Activated naive CD8-positive, alpha-beta T cell treated with anti-CD3 and anti-CD28 coated beads for 36 hours (primary cell): ENCODE measurements at regions not wholly inside any gene's neighbourhood (a gene's known extent, or its start where the extent isn't known, plus 50 kb on each side); places are given as distances from the start of the nearest gene placed in this dataset.

Source experiments
- DNase-seq: peaks from one replicate; pipeline ENCODE4 v3.0.0; 2021
- H3K27ac Mint-ChIP-seq: one replicate; pipeline ENCODE4 v1.8.0; 2022; ENCODE audit warnings: mild to moderate bottlenecking, moderate library complexity, mixed read lengths
- H3K27me3 Mint-ChIP-seq: one replicate; pipeline ENCODE4 v1.8.0; 2022; ENCODE audit warnings: mild to moderate bottlenecking, mixed read lengths
- H3K36me3 Mint-ChIP-seq: one replicate; pipeline ENCODE4 v1.8.0; 2021; ENCODE audit warnings: mild to moderate bottlenecking, mixed read lengths
- H3K4me1 Mint-ChIP-seq: one replicate; pipeline ENCODE4 v1.8.0; 2021; ENCODE audit warnings: mixed read lengths
- H3K4me3 Mint-ChIP-seq: one replicate; pipeline ENCODE4 v1.8.0; 2022; ENCODE audit warnings: mild to moderate bottlenecking, moderate library complexity, mixed read lengths
- H3K9me3 Mint-ChIP-seq: one replicate; pipeline ENCODE4 v1.8.0; 2022; ENCODE audit warnings: mixed read lengths

- H3K27me3 Mint-ChIP-seq, result peaks cover 20% of the 10 kb centered on the region
These were observed 134.1 kb downstream of the OLFM1 start for GRCh38 chr9:135221576-135221950.

GRCh38 chr9:135221951-135222631 lies 134.6 kb downstream of the OLFM1 start:
- H3K4me3 Mint-ChIP-seq, result no peak overlapping the region
- no peak for DNase-seq
- H3K4me1 Mint-ChIP-seq, result no peaks in the 10 kb centered on the region
- H3K27me3 Mint-ChIP-seq, result peaks cover 18% of the 10 kb centered on the region
- no peaks in the 10 kb centered on the region for H3K36me3 Mint-ChIP-seq
- H3K9me3 Mint-ChIP-seq, result no peaks in the 10 kb centered on the region
- H3K27ac Mint-ChIP-seq, result no peak overlapping the region

More at GRCh38 chr9:135221576-135221950, 134.1 kb downstream of the OLFM1 start:
- no peaks in the 10 kb centered on the region for H3K4me1 Mint-ChIP-seq
- no peak overlapping the region for H3K27ac Mint-ChIP-seq
- DNase-seq, result no peak
- no peaks in the 10 kb centered on the region for H3K36me3 Mint-ChIP-seq
- H3K4me3 Mint-ChIP-seq, result no peak overlapping the region
- H3K9me3 Mint-ChIP-seq, result no peaks in the 10 kb centered on the region

- H3K4me3 Mint-ChIP-seq, result no peak overlapping the region
- H3K4me1 Mint-ChIP-seq, result no peaks in the 10 kb centered on the region
- H3K27me3 Mint-ChIP-seq, result peaks cover 11% of the 10 kb centered on the region
- H3K9me3 Mint-ChIP-seq, result no peaks in the 10 kb centered on the region
- no peak for DNase-seq
- H3K36me3 Mint-ChIP-seq, result no peaks in the 10 kb centered on the region
- no peak overlapping the region for H3K27ac Mint-ChIP-seq
These were observed 135.7 kb downstream of the OLFM1 start for GRCh38 chr9:135222881-135223760.

GRCh38 chr9:135223831-135224230 lies 136.4 kb downstream of the OLFM1 start:
- Mint-ChIP-seq H3K36me3 (no peaks in the 10 kb centered on the region), H3K27me3 (peaks cover 6% of the 10 kb centered on the region), H3K27ac (no peak overlapping the region)

GRCh38 chr9:135224286-135224877 lies 136.9 kb downstream of the OLFM1 start:
- no peaks in the 10 kb centered on the region for H3K9me3 Mint-ChIP-seq
- H3K27ac Mint-ChIP-seq, result no peak overlapping the region
- H3K27me3 Mint-ChIP-seq, result peaks cover 3% of the 10 kb centered on the region
- DNase-seq, result no peak
- no peak overlapping the region for H3K4me3 Mint-ChIP-seq
- H3K4me1 Mint-ChIP-seq, result no peaks in the 10 kb centered on the region
- H3K36me3 Mint-ChIP-seq, result no peaks in the 10 kb centered on the region

More at GRCh38 chr9:135223831-135224230, 136.4 kb downstream of the OLFM1 start:
- H3K4me1 Mint-ChIP-seq, result no peaks in the 10 kb centered on the region
- H3K4me3 Mint-ChIP-seq, result no peak overlapping the region
- H3K9me3 Mint-ChIP-seq, result no peaks in the 10 kb centered on the region
- DNase-seq, result no peak

- no peak for DNase-seq
- Mint-ChIP-seq H3K36me3 (no peaks in the 10 kb centered on the region), H3K27ac (no peak overlapping the region), H3K9me3 (no peaks in the 10 kb centered on the region), H3K4me3 (no peak overlapping the region), H3K4me1 (no peaks in the 10 kb centered on the region), H3K27me3 (peaks cover 2% of the 10 kb centered on the region)
These were observed 137.6 kb downstream of the OLFM1 start for GRCh38 chr9:135224921-135225541.

- Mint-ChIP-seq H3K9me3 (no peaks in the 10 kb centered on the region), H3K4me3 (no peak overlapping the region), H3K4me1 (no peaks in the 10 kb centered on the region), H3K27me3 (no peaks in the 10 kb centered on the region), H3K36me3 (no peaks in the 10 kb centered on the region), H3K27ac (no peak overlapping the region)
- no peak for DNase-seq
These were observed 138.3 kb downstream of the OLFM1 start for GRCh38 chr9:135225619-135226228.

- H3K9me3 Mint-ChIP-seq, result no peaks in the 10 kb centered on the region
These were observed 139.0 kb downstream of the OLFM1 start for GRCh38 chr9:135226369-135227050.

GRCh38 chr9:135227641-135228251 lies 140.3 kb downstream of the OLFM1 start:
- no peaks in the 10 kb centered on the region for H3K9me3 Mint-ChIP-seq
- H3K4me1 Mint-ChIP-seq, result no peaks in the 10 kb centered on the region
- DNase-seq, result no peak
- no peak overlapping the region for H3K27ac Mint-ChIP-seq
- H3K4me3 Mint-ChIP-seq, result no peak overlapping the region
- H3K27me3 Mint-ChIP-seq, result no peaks in the 10 kb centered on the region
- no peaks in the 10 kb centered on the region for H3K36me3 Mint-ChIP-seq

More at GRCh38 chr9:135226369-135227050, 139.0 kb downstream of the OLFM1 start:
- H3K36me3 Mint-ChIP-seq, result no peaks in the 10 kb centered on the region
- DNase-seq, result no peak
- H3K27me3 Mint-ChIP-seq, result no peaks in the 10 kb centered on the region
- no peaks in the 10 kb centered on the region for H3K4me1 Mint-ChIP-seq
- H3K4me3 Mint-ChIP-seq, result no peak overlapping the region
- H3K27ac Mint-ChIP-seq, result no peak overlapping the region

GRCh38 chr9:135228345-135228982 lies 141.0 kb downstream of the OLFM1 start:
- DNase-seq, result no peak
- no peak overlapping the region for H3K27ac Mint-ChIP-seq
- H3K36me3 Mint-ChIP-seq, result no peaks in the 10 kb centered on the region

GRCh38 chr9:135228983-135229625 lies 141.6 kb downstream of the OLFM1 start:
- H3K27me3 Mint-ChIP-seq, result peaks cover 3% of the 10 kb centered on the region
- no peak for DNase-seq
- H3K4me3 Mint-ChIP-seq, result no peak overlapping the region
- H3K4me1 Mint-ChIP-seq, result no peaks in the 10 kb centered on the region
- no peaks in the 10 kb centered on the region for H3K36me3 Mint-ChIP-seq
- no peak overlapping the region for H3K27ac Mint-ChIP-seq
- H3K9me3 Mint-ChIP-seq, result peaks cover 6% of the 10 kb centered on the region

More at GRCh38 chr9:135228345-135228982, 141.0 kb downstream of the OLFM1 start:
- H3K9me3 Mint-ChIP-seq, result peaks cover 3% of the 10 kb centered on the region
- H3K4me1 Mint-ChIP-seq, result no peaks in the 10 kb centered on the region
- no peaks in the 10 kb centered on the region for H3K27me3 Mint-ChIP-seq
- no peak overlapping the region for H3K4me3 Mint-ChIP-seq

GRCh38 chr9:135229701-135230385 lies 142.4 kb downstream of the OLFM1 start:
- no peaks in the 10 kb centered on the region for H3K36me3 Mint-ChIP-seq
- H3K4me1 Mint-ChIP-seq, result no peaks in the 10 kb centered on the region
- H3K27me3 Mint-ChIP-seq, result peaks cover 3% of the 10 kb centered on the region
- H3K9me3 Mint-ChIP-seq, result peaks cover 9% of the 10 kb centered on the region
- H3K27ac Mint-ChIP-seq, result no peak overlapping the region
- DNase-seq, result no peak
- H3K4me3 Mint-ChIP-seq, result no peak overlapping the region

- peaks cover 4% of the 10 kb centered on the region for H3K27me3 Mint-ChIP-seq
- H3K4me1 Mint-ChIP-seq, result no peaks in the 10 kb centered on the region
- H3K36me3 Mint-ChIP-seq, result no peaks in the 10 kb centered on the region
- no peak for DNase-seq
- peaks cover 9% of the 10 kb centered on the region for H3K9me3 Mint-ChIP-seq
- H3K4me3 Mint-ChIP-seq, result no peak overlapping the region
- no peak overlapping the region for H3K27ac Mint-ChIP-seq
These were observed 142.9 kb downstream of the OLFM1 start for GRCh38 chr9:135230386-135230765.
